Activated CD8-positive, alpha-beta memory T cell treated with anti-CD3 and anti-CD28 coated beads, Interleukin-2, amount 10 ng/mL, durations not matched to agents 7 days and 5 days (primary cell): ENCODE measurements at regions not wholly inside any gene's neighbourhood (a gene's known extent, or its start where the extent isn't known, plus 50 kb on each side); places are given as distances from the start of the nearest gene placed in this dataset.
"Not testable (repeated sequence)": the region's sequence is repeated elsewhere in the genome, so short reads cannot be mapped to it uniquely, and the experiment has no call there.

Source experiments
- ATAC-seq: fragments of 150-1000 bp; cut with Tn5 transposase; one replicate; pipeline ENCODE4 v1.10.0; 2021; ENCODE audit warnings: moderate library complexity
- CTCF ChIA-PET: fragments of 350-600 bp; sonication (Branson Sonifier 250); formaldehyde crosslinking; loops from one replicate; lab custom pipeline; 2021; ENCODE audit warnings: antibody characterized with exemption; lab: Charles Lee
- DNase-seq: peaks from one replicate; pipeline ENCODE4 v3.0.0-alpha.2; 2020
- H3K27ac Mint-ChIP-seq: one replicate; pipeline ENCODE4 v1.8.0; 2021; ENCODE audit warnings: mild to moderate bottlenecking, mixed read lengths
- H3K27me3 Mint-ChIP-seq: one replicate; pipeline ENCODE4 v1.8.0; 2021; ENCODE audit warnings: mixed read lengths
- H3K36me3 Mint-ChIP-seq: one replicate; pipeline ENCODE4 v1.8.0; 2021; ENCODE audit warnings: mild to moderate bottlenecking, mixed read lengths
- H3K4me1 Mint-ChIP-seq: one replicate; pipeline ENCODE4 v1.8.0; 2021; ENCODE audit warnings: mixed read lengths
- H3K4me3 Mint-ChIP-seq: one replicate; pipeline ENCODE4 v1.8.0; 2021; ENCODE audit warnings: mild to moderate bottlenecking, moderate library complexity, mixed read lengths
- H3K9me3 Mint-ChIP-seq: one replicate; pipeline ENCODE4 v1.8.0; 2022; ENCODE audit warnings: low read depth, mixed read lengths

DNA sequence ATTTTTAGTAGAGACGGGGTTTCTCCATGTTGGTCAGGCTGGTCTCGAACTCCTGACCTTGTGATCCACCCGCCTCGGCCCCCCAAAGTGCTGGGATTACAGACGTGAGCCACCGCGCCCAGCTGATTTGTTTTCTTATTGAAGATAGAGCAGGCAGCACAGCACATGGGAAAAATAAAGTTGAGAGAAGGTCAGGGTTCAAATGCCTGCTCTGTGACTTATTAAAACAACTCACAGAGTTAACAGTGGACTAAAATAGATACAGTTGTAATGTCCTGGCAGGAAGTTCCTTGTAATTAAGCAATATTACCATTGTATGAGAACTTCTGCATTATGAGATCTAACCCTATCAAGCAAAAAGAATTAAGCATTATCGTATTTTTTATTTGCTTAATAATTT lies 615.7 kb upstream of the CCNG1 start:
- H3K27ac Mint-ChIP-seq, ATAC-seq, H3K4me3 Mint-ChIP-seq, DNase-seq, H3K4me1 Mint-ChIP-seq, H3K36me3 Mint-ChIP-seq, H3K9me3 Mint-ChIP-seq, H3K27me3 Mint-ChIP-seq, CTCF ChIA-PET: not testable (repeated sequence)

DNA sequence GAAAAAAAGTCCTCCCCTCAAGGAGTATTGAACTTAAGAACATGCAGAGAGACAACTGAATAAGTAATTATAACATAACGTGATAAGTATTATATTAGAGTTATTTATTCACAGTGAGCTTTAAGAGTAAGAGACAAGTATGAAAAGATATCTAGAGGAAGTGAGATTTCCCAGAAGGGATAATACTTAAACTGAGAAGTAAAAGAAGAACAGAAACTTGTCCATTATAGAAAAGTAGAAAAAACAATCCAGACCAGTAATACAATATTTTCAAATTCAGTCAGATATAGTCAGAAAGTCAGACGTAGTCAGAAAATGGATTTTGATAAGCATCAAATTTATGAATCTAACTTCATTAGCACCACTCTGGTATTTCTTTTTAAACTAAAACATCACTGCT lies 613.0 kb upstream of the CCNG1 start:
- Mint-ChIP-seq H3K36me3 (no peaks in the 10 kb centered on the region), H3K27ac (no peak overlapping the region), H3K4me1 (no peaks in the 10 kb centered on the region), H3K27me3 (no peaks in the 10 kb centered on the region), H3K9me3 (peaks cover 16% of the 10 kb centered on the region), H3K4me3 (no peak overlapping the region)
- DNase-seq (no peak), ATAC-seq (no peak)
- CTCF ChIA-PET = no interaction called here

DNA sequence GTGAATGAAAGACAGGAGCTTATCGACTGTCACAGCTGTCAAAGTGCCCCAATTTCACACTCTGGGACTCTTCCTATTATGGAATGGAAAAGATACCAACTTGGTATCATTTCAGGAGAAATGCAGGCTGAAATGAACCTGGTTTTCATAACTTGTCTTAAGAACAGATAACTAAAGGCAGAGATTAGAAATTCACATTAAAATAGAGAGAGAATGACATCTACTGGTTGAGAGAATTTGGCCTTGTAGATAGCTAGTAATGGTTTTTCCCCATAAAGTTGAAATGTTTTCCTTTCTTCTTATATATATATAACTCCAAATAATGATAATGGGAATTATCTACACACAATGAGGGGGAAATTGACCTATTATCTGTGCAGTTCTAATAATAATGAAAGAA lies 600.2 kb upstream of the CCNG1 start:
- ATAC-seq = no peak
- no peak overlapping the region for H3K27ac Mint-ChIP-seq

GRCh38 chr5:162842727-162843126 lies 594.7 kb upstream of the CCNG1 start:
- no peak for ATAC-seq

More for the DNA sequence above, 600.2 kb upstream of the CCNG1 start:
- CTCF ChIA-PET = no interaction called here
- Mint-ChIP-seq H3K36me3 (no peaks in the 10 kb centered on the region), H3K4me3 (no peak overlapping the region), H3K27me3 (no peaks in the 10 kb centered on the region), H3K9me3 (peaks cover 6% of the 10 kb centered on the region), H3K4me1 (no peaks in the 10 kb centered on the region)
- DNase-seq = no peak

GRCh38 chr5:162852134-162852533 lies 585.3 kb upstream of the CCNG1 start:
- Mint-ChIP-seq H3K36me3 (no peaks in the 10 kb centered on the region), H3K9me3 (peaks cover 12% of the 10 kb centered on the region)
- CTCF ChIA-PET = no interaction called here

More at GRCh38 chr5:162842727-162843126, 594.7 kb upstream of the CCNG1 start:
- CTCF ChIA-PET = no interaction called here
- DNase-seq = no peak
- peaks cover 3% of the 10 kb centered on the region for H3K9me3 Mint-ChIP-seq
- H3K4me1 Mint-ChIP-seq = no peaks in the 10 kb centered on the region
- H3K27ac Mint-ChIP-seq = no peak overlapping the region
- no peaks in the 10 kb centered on the region for H3K27me3 Mint-ChIP-seq
- H3K4me3 Mint-ChIP-seq = no peak overlapping the region
- H3K36me3 Mint-ChIP-seq = no peaks in the 10 kb centered on the region

DNA sequence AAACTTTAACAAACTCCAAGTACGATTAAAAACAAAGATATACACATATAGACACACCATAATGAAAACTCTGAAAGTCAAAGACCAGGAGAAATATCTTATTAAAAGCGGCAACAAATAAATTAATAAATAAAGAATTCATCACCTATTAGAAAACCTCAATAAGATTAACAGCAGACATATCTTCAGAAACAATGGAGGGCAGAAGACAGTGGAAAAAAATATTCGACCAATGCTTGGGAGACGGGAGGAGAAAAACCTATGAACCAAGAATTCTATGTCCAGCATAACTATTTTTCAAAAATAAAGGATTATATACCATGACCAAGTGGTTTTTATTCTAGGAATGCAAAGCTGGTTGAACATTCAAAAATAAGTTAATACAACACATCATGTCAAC lies 578.6 kb upstream of the CCNG1 start:
- ATAC-seq (no peak), DNase-seq (no peak)
- H3K4me1 Mint-ChIP-seq = no peaks in the 10 kb centered on the region
- peaks cover 2% of the 10 kb centered on the region for H3K36me3 Mint-ChIP-seq
- H3K27me3 Mint-ChIP-seq = no peaks in the 10 kb centered on the region
- peaks cover 6% of the 10 kb centered on the region for H3K9me3 Mint-ChIP-seq
- CTCF ChIA-PET = no interaction called here
- no peak overlapping the region for H3K4me3 Mint-ChIP-seq
- H3K27ac Mint-ChIP-seq = no peak overlapping the region

More at GRCh38 chr5:162852134-162852533, 585.3 kb upstream of the CCNG1 start:
- no peak for DNase-seq
- no peak overlapping the region for H3K4me3 Mint-ChIP-seq
- no peaks in the 10 kb centered on the region for H3K4me1 Mint-ChIP-seq
- H3K27ac Mint-ChIP-seq = no peak overlapping the region
- H3K27me3 Mint-ChIP-seq = no peaks in the 10 kb centered on the region
- no peak for ATAC-seq

DNA sequence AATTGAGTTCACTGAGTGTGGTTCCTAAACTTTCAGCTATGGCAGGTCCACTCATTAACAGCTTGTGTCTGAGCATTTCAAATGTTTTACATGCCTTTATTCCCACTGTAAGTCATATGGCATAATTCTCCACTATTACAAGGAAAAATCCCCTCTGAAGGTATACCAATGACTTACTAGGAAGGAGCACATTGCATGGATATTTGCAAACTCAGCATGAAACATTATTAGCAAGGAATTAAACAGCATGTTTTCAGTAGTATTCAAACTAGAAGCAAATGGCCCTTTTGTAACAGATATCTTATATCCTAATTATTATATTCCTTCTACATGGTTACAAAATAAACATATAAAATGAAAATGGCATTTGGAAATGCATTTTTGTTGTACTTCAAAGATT lies 566.4 kb upstream of the CCNG1 start:
- no peaks in the 10 kb centered on the region for H3K27me3 Mint-ChIP-seq
- no peaks in the 10 kb centered on the region for H3K4me1 Mint-ChIP-seq
- no peaks in the 10 kb centered on the region for H3K36me3 Mint-ChIP-seq
- DNase-seq = no peak
- CTCF ChIA-PET = no interaction called here
- H3K9me3 Mint-ChIP-seq = peaks cover 15% of the 10 kb centered on the region
- H3K27ac Mint-ChIP-seq = no peak overlapping the region
- H3K4me3 Mint-ChIP-seq = no peak overlapping the region
- no peak for ATAC-seq

GRCh38 chr5:162882629-162883028 lies 554.8 kb upstream of the CCNG1 start:
- H3K9me3 Mint-ChIP-seq = peaks cover 5% of the 10 kb centered on the region
- no peaks in the 10 kb centered on the region for H3K27me3 Mint-ChIP-seq
- ATAC-seq (no peak), DNase-seq (no peak)
- no peaks in the 10 kb centered on the region for H3K36me3 Mint-ChIP-seq
- H3K27ac Mint-ChIP-seq = no peak overlapping the region
- CTCF ChIA-PET = no interaction called here
- H3K4me3 Mint-ChIP-seq = no peak overlapping the region
- no peaks in the 10 kb centered on the region for H3K4me1 Mint-ChIP-seq

DNA sequence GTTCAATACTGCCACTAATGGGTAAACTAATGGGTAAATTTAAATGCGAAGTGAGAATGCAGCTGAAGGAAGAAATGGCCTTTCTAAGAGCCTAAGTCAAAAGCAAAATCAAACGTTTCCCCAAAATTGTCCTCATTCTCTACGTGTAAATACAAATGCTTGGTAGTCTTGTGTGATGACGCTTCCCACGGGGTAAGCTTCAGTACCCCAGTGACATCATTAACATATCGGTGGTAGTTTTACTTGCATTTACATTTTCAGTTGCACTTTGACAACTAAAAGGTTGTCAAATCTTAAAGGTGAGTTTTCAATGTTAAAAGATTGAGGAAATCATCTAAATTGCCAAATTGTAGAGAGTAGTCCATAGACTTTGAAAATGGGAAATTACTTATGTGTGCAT lies 550.7 kb upstream of the CCNG1 start:
- Mint-ChIP-seq H3K27ac (no peak overlapping the region), H3K9me3 (peaks cover 3% of the 10 kb centered on the region), H3K27me3 (no peaks in the 10 kb centered on the region), H3K36me3 (no peaks in the 10 kb centered on the region), H3K4me1 (no peaks in the 10 kb centered on the region), H3K4me3 (no peak overlapping the region)
- DNase-seq = no peak
- no peak for ATAC-seq
- CTCF ChIA-PET = no interaction called here

- H3K27ac Mint-ChIP-seq = no peak overlapping the region
- ATAC-seq = no peak
- CTCF ChIA-PET = no interaction called here
- no peaks in the 10 kb centered on the region for H3K27me3 Mint-ChIP-seq
- H3K4me1 Mint-ChIP-seq = no peaks in the 10 kb centered on the region
- H3K36me3 Mint-ChIP-seq = no peaks in the 10 kb centered on the region
- peaks cover 6% of the 10 kb centered on the region for H3K9me3 Mint-ChIP-seq
- no peak overlapping the region for H3K4me3 Mint-ChIP-seq
- no peak for DNase-seq
These were observed 549.1 kb upstream of the CCNG1 start for GRCh38 chr5:162888268-162888667.

DNA sequence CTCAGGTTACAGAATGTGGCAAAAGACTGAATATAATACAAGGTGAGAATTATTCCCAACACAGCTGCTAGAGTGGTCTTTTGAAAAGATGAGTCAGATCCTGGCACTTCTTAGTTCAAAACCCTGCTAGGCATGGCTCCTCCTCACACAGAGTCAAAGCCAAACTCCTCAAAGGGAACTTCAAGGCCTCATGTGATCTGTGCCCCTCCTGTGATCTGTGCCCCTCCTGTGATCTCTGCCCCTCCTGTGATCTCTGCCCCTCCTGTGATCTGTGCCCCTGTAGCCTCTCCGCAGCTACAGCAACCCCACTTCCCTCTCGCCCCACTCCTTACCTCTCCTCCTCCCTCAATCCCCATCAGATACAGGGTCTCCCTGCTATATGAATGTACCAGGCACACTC lies 525.5 kb upstream of the CCNG1 start:
- Mint-ChIP-seq H3K27ac (no peak overlapping the region), H3K4me1 (no peaks in the 10 kb centered on the region), H3K9me3 (peaks cover 3% of the 10 kb centered on the region), H3K36me3 (no peaks in the 10 kb centered on the region), H3K27me3 (no peaks in the 10 kb centered on the region), H3K4me3 (no peak overlapping the region)
- DNase-seq = no peak
- CTCF ChIA-PET = no interaction called here
- ATAC-seq = no peak

DNA sequence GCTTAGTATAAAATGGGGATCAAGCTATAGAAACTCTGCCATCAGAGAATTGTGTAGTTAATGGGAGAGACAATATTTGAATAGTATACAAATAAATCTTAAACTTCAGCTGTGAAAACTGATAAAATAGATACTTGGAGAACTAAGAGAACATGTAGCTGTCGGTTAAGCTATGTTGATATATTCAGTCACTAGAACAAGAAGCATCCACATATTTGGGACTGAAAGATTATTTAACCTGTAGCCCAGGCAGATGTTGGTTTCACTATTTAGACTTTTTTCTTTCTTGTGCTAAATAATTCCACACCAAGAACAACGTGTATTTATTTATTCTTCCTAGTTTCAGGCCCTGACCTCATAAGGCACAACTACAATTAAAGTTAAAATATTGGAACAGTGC lies 521.0 kb upstream of the CCNG1 start:
- H3K27ac Mint-ChIP-seq = no peak overlapping the region
- H3K27me3 Mint-ChIP-seq = no peaks in the 10 kb centered on the region
- H3K4me3 Mint-ChIP-seq = no peak overlapping the region
- no peaks in the 10 kb centered on the region for H3K36me3 Mint-ChIP-seq
- peaks cover 15% of the 10 kb centered on the region for H3K9me3 Mint-ChIP-seq
- ATAC-seq (no peak), DNase-seq (no peak)
- CTCF ChIA-PET = no interaction called here
- H3K4me1 Mint-ChIP-seq = no peaks in the 10 kb centered on the region

DNA sequence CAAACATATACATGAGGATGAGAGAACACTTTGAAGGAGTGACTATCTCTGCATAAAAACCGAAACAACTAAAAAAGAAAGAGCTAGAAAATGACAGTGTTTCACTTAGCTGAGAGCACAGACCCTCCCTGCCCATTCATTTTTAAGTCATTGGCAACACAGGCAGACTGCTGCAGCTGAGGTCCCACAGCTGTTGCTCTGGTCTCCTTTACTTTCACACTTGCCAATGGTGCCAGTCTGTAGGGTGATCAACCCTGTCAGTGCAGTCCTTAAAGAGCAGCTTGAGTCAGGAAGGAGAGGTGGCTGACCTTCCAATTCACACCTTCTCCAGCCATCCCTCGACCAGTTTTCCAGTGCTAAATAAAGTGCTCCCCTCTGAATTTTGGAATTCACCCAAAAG lies 508.3 kb upstream of the CCNG1 start:
- H3K4me1 Mint-ChIP-seq = no peaks in the 10 kb centered on the region
- H3K4me3 Mint-ChIP-seq = no peak overlapping the region
- H3K27me3 Mint-ChIP-seq = no peaks in the 10 kb centered on the region
- CTCF ChIA-PET = no interaction called here
- no peaks in the 10 kb centered on the region for H3K36me3 Mint-ChIP-seq
- no peak for ATAC-seq
- no peak for DNase-seq
- H3K27ac Mint-ChIP-seq = no peak overlapping the region
- H3K9me3 Mint-ChIP-seq = peaks cover 6% of the 10 kb centered on the region

DNA sequence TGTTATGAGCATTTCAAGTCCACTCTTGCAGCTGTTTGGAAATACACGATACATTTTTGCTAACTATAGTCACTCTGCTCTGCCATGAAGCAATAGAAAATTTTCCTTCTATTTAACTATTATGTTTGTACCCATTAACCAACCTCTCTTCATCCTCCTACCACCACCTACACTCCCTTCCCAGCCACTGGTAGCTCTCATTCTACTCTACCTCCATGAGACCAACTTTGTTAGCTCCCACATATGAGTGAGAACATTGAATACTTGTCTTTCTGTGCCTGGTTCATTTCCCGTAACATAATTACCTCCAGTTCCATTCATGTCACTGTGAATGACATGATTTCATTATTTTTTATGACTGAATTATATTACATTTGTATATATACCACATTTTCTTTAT lies 505.9 kb upstream of the CCNG1 start:
- Mint-ChIP-seq H3K4me3 (no peak overlapping the region), H3K27me3 (no peaks in the 10 kb centered on the region), H3K9me3 (peaks cover 17% of the 10 kb centered on the region), H3K36me3 (no peaks in the 10 kb centered on the region), H3K27ac (no peak overlapping the region), H3K4me1 (no peaks in the 10 kb centered on the region)
- DNase-seq (no peak), ATAC-seq (no peak)
- CTCF ChIA-PET = no interaction called here

DNA sequence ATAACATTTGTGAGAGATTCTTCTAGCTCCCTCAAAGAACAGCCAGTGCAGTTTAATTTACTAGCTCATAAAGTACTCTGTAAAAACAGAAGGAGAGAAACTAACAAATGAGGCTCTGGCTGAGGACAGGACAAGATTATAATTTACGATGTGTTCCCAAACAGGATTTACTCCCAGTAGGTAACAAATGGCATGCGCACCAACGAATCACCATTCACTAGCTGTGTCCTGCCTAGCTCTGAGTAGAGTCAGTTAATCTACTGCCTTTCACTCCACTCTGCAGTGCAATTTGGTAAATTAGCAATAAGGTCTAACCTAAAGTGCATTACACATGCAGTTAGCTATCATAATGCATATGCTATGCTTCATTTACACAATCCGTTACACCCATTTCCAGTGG lies 497.4 kb upstream of the CCNG1 start:
- ATAC-seq = no peak
- CTCF ChIA-PET = no interaction called here
- Mint-ChIP-seq H3K4me3 (no peak overlapping the region), H3K9me3 (peaks cover 16% of the 10 kb centered on the region), H3K27me3 (no peaks in the 10 kb centered on the region), H3K4me1 (no peaks in the 10 kb centered on the region), H3K27ac (no peak overlapping the region), H3K36me3 (no peaks in the 10 kb centered on the region)
- no peak for DNase-seq
